Loucy (cell line): ENCODE measurements at regions not wholly inside any gene's neighbourhood (a gene's known extent, or its start where the extent isn't known, plus 50 kb on each side); places are given as distances from the start of the nearest gene placed in this dataset.
"Not testable (repeated sequence)": the region's sequence is repeated elsewhere in the genome, so short reads cannot be mapped to it uniquely, and the experiment has no call there.

Source experiments
- H2AFZ ChIP-seq: fragments of 200-600 bp; sonication (generic); 2 replicates; pipeline ENCODE4 v1.6.0; 2016; ENCODE audit warnings: antibody characterized with exemption, mild to moderate bottlenecking, low read length, moderate library complexity
- H3F3A ChIP-seq: fragments of 200-600 bp; 2 replicates; pipeline ENCODE4 v1.6.0; 2016; ENCODE audit warnings: antibody characterized with exemption, low read depth, mild to moderate bottlenecking
- H3K27me3 ChIP-seq: fragments of 200-600 bp; sonication (generic); 2 replicates; pipeline ENCODE4 v1.6.1; 2014; ENCODE audit warnings: low read length, mild to moderate bottlenecking; ENCODE audit not compliant: insufficient read depth, poor library complexity, severe bottlenecking
- H3K36me3 ChIP-seq: fragments of 200-600 bp; sonication (generic); 2 replicates; pipeline ENCODE4 v1.6.1; 2016; ENCODE audit warnings: low read length; ENCODE audit not compliant: insufficient read depth
- H3K4me1 ChIP-seq: fragments of 200-600 bp; sonication (generic); 2 replicates; pipeline ENCODE4 v1.5.1; 2014; ENCODE audit warnings: low read length, mild to moderate bottlenecking; ENCODE audit not compliant: insufficient read depth, poor library complexity, severe bottlenecking
- H3K4me2 ChIP-seq: fragments of 200-600 bp; sonication (generic); 2 replicates; pipeline ENCODE4 v1.6.0; 2014; ENCODE audit warnings: antibody characterized with exemption, low read length, low read depth, mild to moderate bottlenecking; ENCODE audit not compliant: poor library complexity, severe bottlenecking
- H3K4me3 ChIP-seq: fragments of 200-600 bp; sonication (generic); 2 replicates; pipeline ENCODE4 v1.5.1; 2014; ENCODE audit warnings: low read length, mild to moderate bottlenecking, mixed read lengths; ENCODE audit not compliant: poor library complexity, severe bottlenecking
- H3K79me2 ChIP-seq: fragments of 200-600 bp; sonication (generic); 2 replicates; pipeline ENCODE4 v1.6.1; 2014; ENCODE audit warnings: low read length; ENCODE audit not compliant: insufficient read depth
- H3K9ac ChIP-seq: fragments of 200-600 bp; sonication (generic); 2 replicates; pipeline ENCODE4 v1.6.0; 2014; ENCODE audit warnings: mild to moderate bottlenecking, low read depth, low read length, moderate library complexity; ENCODE audit not compliant: poor library complexity, severe bottlenecking
- H3K9me2 ChIP-seq: fragments of 200-600 bp; sonication (generic); replicated peaks from 2 replicates; pipeline ENCODE4 v1.6.1; 2016; ENCODE audit warnings: low read depth, low read length, mixed read lengths
- H3K9me3 ChIP-seq: fragments of 200-600 bp; sonication (generic); 2 replicates; pipeline ENCODE4 v1.6.1; 2014; ENCODE audit warnings: mild to moderate bottlenecking, antibody characterized with exemption, low read length, low read depth; ENCODE audit not compliant: insufficient read depth
- H4K20me1 ChIP-seq: fragments of 200-600 bp; sonication (generic); 2 replicates; pipeline ENCODE4 v1.6.0; 2014; ENCODE audit warnings: antibody characterized with exemption, low read length, mild to moderate bottlenecking; ENCODE audit not compliant: insufficient read depth, poor library complexity, severe bottlenecking
- EZH2phosphoT487 ChIP-seq: fragments of 200-600 bp; IDR thresholded peaks from 2 replicates; pipeline ENCODE4 v1.6.1; 2018; ENCODE audit warnings: antibody characterized with exemption, mild to moderate bottlenecking, moderate library complexity, borderline replicate concordance
- TF ChIP-seq, protein P1 (sequence below): fragments of 200-600 bp; sonication (generic); conservative IDR thresholded peaks from 2 replicates; pipeline ENCODE4 v1.5.1; 2014; ENCODE audit warnings: mild to moderate bottlenecking, antibody characterized with exemption, low read length

GRCh38 chr4:124980276-124980752 is 267.8 kb upstream of the ANKRD50 start:
- no peak overlapping the region for H3K4me2 ChIP-seq
- no peaks in the 10 kb centered on the region for H4K20me1 ChIP-seq
- no peaks in the 10 kb centered on the region for H3K9me3 ChIP-seq
- no peaks in the 10 kb centered on the region for H3F3A ChIP-seq
- no peaks in the 10 kb centered on the region for H3K9me2 ChIP-seq
- no peak overlapping the region for H3K4me3 ChIP-seq
- no peaks in the 10 kb centered on the region for H3K36me3 ChIP-seq
- H3K9ac ChIP-seq = no peak overlapping the region
- H3K4me1 ChIP-seq = no peaks in the 10 kb centered on the region
- H2AFZ ChIP-seq = no peak overlapping the region
- H3K27me3 ChIP-seq = no peaks in the 10 kb centered on the region
- TF ChIP-seq, protein P1, sequence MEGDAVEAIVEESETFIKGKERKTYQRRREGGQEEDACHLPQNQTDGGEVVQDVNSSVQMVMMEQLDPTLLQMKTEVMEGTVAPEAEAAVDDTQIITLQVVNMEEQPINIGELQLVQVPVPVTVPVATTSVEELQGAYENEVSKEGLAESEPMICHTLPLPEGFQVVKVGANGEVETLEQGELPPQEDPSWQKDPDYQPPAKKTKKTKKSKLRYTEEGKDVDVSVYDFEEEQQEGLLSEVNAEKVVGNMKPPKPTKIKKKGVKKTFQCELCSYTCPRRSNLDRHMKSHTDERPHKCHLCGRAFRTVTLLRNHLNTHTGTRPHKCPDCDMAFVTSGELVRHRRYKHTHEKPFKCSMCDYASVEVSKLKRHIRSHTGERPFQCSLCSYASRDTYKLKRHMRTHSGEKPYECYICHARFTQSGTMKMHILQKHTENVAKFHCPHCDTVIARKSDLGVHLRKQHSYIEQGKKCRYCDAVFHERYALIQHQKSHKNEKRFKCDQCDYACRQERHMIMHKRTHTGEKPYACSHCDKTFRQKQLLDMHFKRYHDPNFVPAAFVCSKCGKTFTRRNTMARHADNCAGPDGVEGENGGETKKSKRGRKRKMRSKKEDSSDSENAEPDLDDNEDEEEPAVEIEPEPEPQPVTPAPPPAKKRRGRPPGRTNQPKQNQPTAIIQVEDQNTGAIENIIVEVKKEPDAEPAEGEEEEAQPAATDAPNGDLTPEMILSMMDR = no peak
- no peak for TF ChIP-seq EZH2phosphoT487
- H3K79me2 ChIP-seq = no peaks in the 10 kb centered on the region

DNA sequence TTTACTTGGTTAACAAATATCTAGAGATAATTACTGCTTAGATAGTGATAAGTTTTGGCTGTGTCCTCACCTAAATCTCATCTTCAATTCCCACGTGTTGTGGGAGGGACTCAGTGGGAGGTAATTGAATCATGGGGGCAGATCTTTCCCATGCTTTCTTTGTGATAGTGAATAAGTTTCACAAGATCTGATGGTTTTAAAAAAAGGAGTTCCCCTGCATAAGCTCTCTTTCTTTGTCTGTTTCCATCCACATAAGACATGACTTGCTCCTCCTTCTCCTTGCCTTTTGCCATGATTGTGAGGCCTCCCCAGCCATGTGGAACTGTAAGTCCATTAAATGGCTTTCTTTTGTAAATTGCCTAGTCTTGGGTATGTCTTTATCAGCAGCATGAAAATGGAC is 266.0 kb upstream of the ANKRD50 start:
- H3K9ac ChIP-seq, H3K4me2 ChIP-seq, H3K4me1 ChIP-seq, H2AFZ ChIP-seq, H3K79me2 ChIP-seq, H3K4me3 ChIP-seq, H3K27me3 ChIP-seq, H3F3A ChIP-seq, H3K36me3 ChIP-seq, H4K20me1 ChIP-seq, H3K9me2 ChIP-seq, H3K9me3 ChIP-seq: not testable (repeated sequence)

GRCh38 chr4:124977045-124977444 is 264.5 kb upstream of the ANKRD50 start:
- H3K4me3 ChIP-seq = no peak overlapping the region
- H3K9me2 ChIP-seq = no peaks in the 10 kb centered on the region
- H3K9me3 ChIP-seq = no peaks in the 10 kb centered on the region
- no peak overlapping the region for H3K4me2 ChIP-seq
- H2AFZ ChIP-seq = no peak overlapping the region
- TF ChIP-seq EZH2phosphoT487 = no peak
- TF ChIP-seq, protein P1 = no peak
- H3F3A ChIP-seq = no peaks in the 10 kb centered on the region
- H3K36me3 ChIP-seq = no peaks in the 10 kb centered on the region
- H4K20me1 ChIP-seq = no peaks in the 10 kb centered on the region
- H3K9ac ChIP-seq = no peak overlapping the region
- no peaks in the 10 kb centered on the region for H3K4me1 ChIP-seq
- H3K27me3 ChIP-seq = no peaks in the 10 kb centered on the region
- no peaks in the 10 kb centered on the region for H3K79me2 ChIP-seq

- Histone ChIP-seq H3K4me1 (no peaks in the 10 kb centered on the region), H4K20me1 (no peaks in the 10 kb centered on the region), H2AFZ (no peak overlapping the region)
Measured at GRCh38 chr4:124974152-124974551, 261.6 kb upstream of the ANKRD50 start.

More at GRCh38 chr4:124974152-124974551, 261.6 kb upstream of the ANKRD50 start:
- H3K4me2 ChIP-seq = no peak overlapping the region
- no peaks in the 10 kb centered on the region for H3K79me2 ChIP-seq
- no peaks in the 10 kb centered on the region for H3F3A ChIP-seq
- no peak overlapping the region for H3K9ac ChIP-seq
- no peaks in the 10 kb centered on the region for H3K36me3 ChIP-seq
- H3K27me3 ChIP-seq = no peaks in the 10 kb centered on the region
- H3K9me2 ChIP-seq = no peaks in the 10 kb centered on the region
- no peak overlapping the region for H3K4me3 ChIP-seq
- no peaks in the 10 kb centered on the region for H3K9me3 ChIP-seq
- TF ChIP-seq, protein P1 = no peak
- TF ChIP-seq EZH2phosphoT487 = no peak
